IMR-90 (cell line): ENCODE measurements at regions not wholly inside any gene's neighbourhood (a gene's known extent, or its start where the extent isn't known, plus 50 kb on each side); places are given as distances from the start of the nearest gene placed in this dataset.

Source experiments
- ATAC-seq: fragments of 200-7000 bp; cut with Tn5 transposase; 2 replicates; pipeline ENCODE4 v1.9.1; 2020; ENCODE audit warnings: low read depth, mild to moderate bottlenecking, moderate library complexity
- BruUV-seq: library from RNA; stranded (reverse); fragments of 400-500 nt; replicated peaks from 2 replicates; lab custom pipeline; 2021; lab: Mats Ljungman, UMichigan
- CTCF ChIA-PET: fragments of 300-600 bp; formaldehyde crosslinking; extraction: SDS; loops from one replicate; lab custom pipeline; 2021; ENCODE audit warnings: antibody characterized with exemption; lab: Yijun Ruan, JAX
- POLR2A ChIA-PET: fragments of 300-600 bp; sonication (Branson Sonifier 250); formaldehyde crosslinking; loops from one replicate; lab custom pipeline; 2022; ENCODE audit warnings: antibody characterized with exemption; ENCODE audit not compliant: unreplicated experiment; lab: Charles Lee
- DNase-seq: peaks from one replicate; pipeline ENCODE4 v3.0.0; 2013
- H2AFZ ChIP-seq: replicated peaks from 2 replicates; pipeline ENCODE3; 2013; ENCODE audit warnings: low read length, mild to moderate bottlenecking; ENCODE audit not compliant: poor library complexity
- H2AK5ac ChIP-seq: 2 replicates; pipeline ENCODE4 v1.6.1; 2013; ENCODE audit warnings: low read depth, low read length, inconsistent platforms
- H2AK9ac ChIP-seq: replicated peaks from 2 replicates; pipeline ENCODE3; 2013; ENCODE audit warnings: mild to moderate bottlenecking, low read depth, low read length, moderate library complexity; ENCODE audit not compliant: poor library complexity
- H2BK120ac ChIP-seq: 2 replicates; pipeline ENCODE4 v1.6.1; 2013; ENCODE audit warnings: low read depth, low read length, inconsistent platforms
- H2BK15ac ChIP-seq: 3 replicates; pipeline ENCODE4 v1.6.1; 2013; ENCODE audit warnings: low read depth, low read length, inconsistent platforms
- H2BK20ac ChIP-seq: 2 replicates; pipeline ENCODE4 v1.6.1; 2013; ENCODE audit warnings: low read depth, mild to moderate bottlenecking, inconsistent platforms, low read length, moderate library complexity
- H2BK5ac ChIP-seq: 2 replicates; pipeline ENCODE4 v1.6.1; 2013; ENCODE audit warnings: mild to moderate bottlenecking, low read depth, low read length, inconsistent platforms; ENCODE audit not compliant: poor library complexity, severe bottlenecking
- H3K14ac ChIP-seq: replicated peaks from 2 replicates; pipeline ENCODE4 v1.6.1; 2013; ENCODE audit warnings: low read depth, low read length, inconsistent platforms
- H3K18ac ChIP-seq: 2 replicates; pipeline ENCODE4 v1.6.1; 2013; ENCODE audit warnings: low read depth, low read length, control low read depth
- H3K23ac ChIP-seq: 2 replicates; pipeline ENCODE4 v1.6.1; 2013; ENCODE audit warnings: low read depth, low read length, inconsistent platforms
- H3K27ac ChIP-seq: 2 replicates; pipeline ENCODE4 v1.5.1; 2013; ENCODE audit warnings: mild to moderate bottlenecking, control low read depth, low read length; ENCODE audit not compliant: insufficient read depth
- H3K27me3 ChIP-seq: 2 replicates; pipeline ENCODE4 v1.6.1; 2013; ENCODE audit warnings: low read length; ENCODE audit not compliant: control insufficient read depth, insufficient read depth
- H3K36me3 ChIP-seq: 2 replicates; pipeline ENCODE4 v1.6.1; 2013; ENCODE audit warnings: low read length, mixed read lengths; ENCODE audit not compliant: control insufficient read depth, insufficient read depth
- H3K4ac ChIP-seq: 2 replicates; pipeline ENCODE4 v1.6.1; 2013; ENCODE audit warnings: low read depth, low read length, inconsistent platforms
- H3K4me1 ChIP-seq: 2 replicates; pipeline ENCODE4 v1.6.1; 2013; ENCODE audit warnings: low read length, mixed read lengths; ENCODE audit not compliant: control insufficient read depth, insufficient read depth
- H3K4me2 ChIP-seq: 2 replicates; pipeline ENCODE4 v1.6.1; 2013; ENCODE audit warnings: low read depth, mild to moderate bottlenecking, control low read depth, low read length, moderate library complexity
- H3K4me3 ChIP-seq: 2 replicates; pipeline ENCODE4 v1.5.1; 2013; ENCODE audit warnings: low read depth, mild to moderate bottlenecking, control low read depth, low read length, moderate library complexity; ENCODE audit not compliant: insufficient read depth
- H3K56ac ChIP-seq: 2 replicates; pipeline ENCODE4 v1.6.1; 2013; ENCODE audit warnings: low read length, inconsistent platforms; ENCODE audit not compliant: insufficient read depth; ENCODE audit errors: extremely low read depth
- H3K79me1 ChIP-seq, 2 experiments: 2 replicates each; pipeline ENCODE4 v1.6.1; 2013; ENCODE audit warnings: low read length in 2 of 2, inconsistent platforms in 1 of 2, low read depth in 1 of 2
- H3K9ac ChIP-seq: 2 replicates; pipeline ENCODE4 v1.6.1; 2013; ENCODE audit warnings: low read depth, low read length, control low read depth
- H3K9me1 ChIP-seq: 2 replicates; pipeline ENCODE4 v1.6.1; 2013; ENCODE audit warnings: low read length, inconsistent platforms; ENCODE audit not compliant: insufficient read depth
- H3K9me3 ChIP-seq: 2 replicates; pipeline ENCODE4 v1.6.1; 2013; ENCODE audit warnings: low read length; ENCODE audit not compliant: control insufficient read depth, insufficient read depth
- H4K20me1 ChIP-seq: 2 replicates; pipeline ENCODE4 v1.6.1; 2013; ENCODE audit warnings: low read length, inconsistent platforms; ENCODE audit not compliant: insufficient read depth
- H4K5ac ChIP-seq: 2 replicates; pipeline ENCODE4 v1.6.1; 2013; ENCODE audit warnings: mild to moderate bottlenecking, low read depth, low read length, control low read depth
- H4K8ac ChIP-seq, 2 experiments: 2 replicates each; pipeline ENCODE4 v1.6.1; 2013; ENCODE audit warnings: low read depth in 2 of 2, low read length in 2 of 2, control low read depth in 1 of 2, inconsistent platforms in 1 of 2
- H4K91ac ChIP-seq: 2 replicates; pipeline ENCODE4 v1.6.1; 2013; ENCODE audit warnings: low read depth, low read length, inconsistent platforms; ENCODE audit not compliant: insufficient read depth
- CEBPB ChIP-seq: IDR thresholded peaks from 2 replicates; pipeline ENCODE4 v1.6.1; 2012; ENCODE audit warnings: low read depth, low read length, improper control_type of control experiment
- CHD1 ChIP-seq: IDR thresholded peaks from 2 replicates; pipeline ENCODE4 v1.6.1; 2012; ENCODE audit warnings: low read depth, low read length, improper control_type of control experiment
- CTCF ChIP-seq: conservative IDR thresholded peaks from 2 replicates; pipeline ENCODE4 v1.5.1; 2012; ENCODE audit warnings: mild to moderate bottlenecking, low read depth, low read length, improper control_type of control experiment
- FOS ChIP-seq: fragments of 150-350 bp; IDR thresholded peaks from 2 replicates; pipeline ENCODE4 v1.6.1; 2016; ENCODE audit warnings: low read depth, low read length
- MAFK ChIP-seq: IDR thresholded peaks from 2 replicates; pipeline ENCODE4 v1.6.1; 2012; ENCODE audit warnings: low read depth, low read length, improper control_type of control experiment
- MAZ ChIP-seq: IDR thresholded peaks from 2 replicates; pipeline ENCODE4 v1.6.1; 2012; ENCODE audit warnings: low read depth, mild to moderate bottlenecking, low read length, improper control_type of control experiment, moderate library complexity, borderline replicate concordance
- MXI1 ChIP-seq: IDR thresholded peaks from 2 replicates; pipeline ENCODE4 v1.6.1; 2012; ENCODE audit warnings: low read depth, mild to moderate bottlenecking, low read length, moderate library complexity, borderline replicate concordance
- NFE2L2 ChIP-seq: fragments of 150-350 bp; IDR thresholded peaks from 2 replicates; pipeline ENCODE4 v1.6.1; 2016; ENCODE audit warnings: low read depth, mild to moderate bottlenecking, low read length
- POLR2A ChIP-seq: IDR thresholded peaks from 2 replicates; pipeline ENCODE4 v1.6.1; 2012; ENCODE audit warnings: mild to moderate bottlenecking, low read depth, low read length
- RAD21 ChIP-seq: IDR thresholded peaks from 2 replicates; pipeline ENCODE4 v1.6.1; 2012; ENCODE audit warnings: low read length, improper control_type of control experiment
- RCOR1 ChIP-seq: IDR thresholded peaks from 2 replicates; pipeline ENCODE4 v1.6.1; 2012; ENCODE audit warnings: mild to moderate bottlenecking, low read length, improper control_type of control experiment; ENCODE audit not compliant: insufficient replicate concordance
- RFX5 ChIP-seq: IDR thresholded peaks from 2 replicates; pipeline ENCODE4 v1.8.0; 2012; ENCODE audit warnings: low read depth, mild to moderate bottlenecking, low read length, moderate library complexity
- SMC3 ChIP-seq: fragments of 150-350 bp; IDR thresholded peaks from 2 replicates; pipeline ENCODE4 v1.6.1; 2016; ENCODE audit warnings: low read depth, mild to moderate bottlenecking, antibody characterized with exemption, low read length, moderate library complexity
- WGBS, 2 experiments: methylation state at CpG; one replicate each; pipeline versions ENCODE4 v1.1.5 to v1.1.7; 2013; ENCODE audit warnings: missing lambda C conversion rate in 2 of 2; ENCODE audit not compliant: insufficient read length in 1 of 2; ENCODE audit errors: extremely low coverage in 2 of 2; 5-methylcytosine and 5-hydroxymethylcytosine counted together
- dilution Hi-C: fragments of 300-500 bp; cut with HindIII; formaldehyde crosslinking; loops from one replicate; pipeline ENCODE4 v1.14.3; 2018; ENCODE audit warnings: low sequenced_read_pairs; ENCODE audit not compliant: unreplicated experiment
- in situ Hi-C: fragments of 300-500 bp; cut with MboI; formaldehyde crosslinking; loops from 3 replicates; pipeline ENCODE4 v1.14.3; 2019; ENCODE audit warnings: low sequenced_read_pairs, inconsistent platforms, mixed read lengths
- intact Hi-C: fragments of 100-400 bp; cut with micrococcal nuclease; formaldehyde crosslinking; loops from 2 replicates; pipeline ENCODE4 v1.10.0; 2022
- TF ChIP-seq, protein P1 (sequence below): fragments of 150-350 bp; IDR thresholded peaks from 2 replicates; pipeline ENCODE4 v1.6.1; 2017; ENCODE audit warnings: mild to moderate bottlenecking, antibody characterized with exemption, low read length, low read depth

- Histone ChIP-seq H3K27ac (no peak overlapping the region), H2BK5ac (no peak overlapping the region), H4K8ac (no peak overlapping the region), H3K9ac (no peak overlapping the region), H3K4me3 (no peak overlapping the region), H4K5ac (no peak overlapping the region), H2AFZ (no peak overlapping the region), H3K9me3 (no peaks in the 10 kb centered on the region), H3K4me2 (no peak overlapping the region), H4K91ac (no peak overlapping the region), H2BK15ac (no peak overlapping the region), H3K23ac (no peak overlapping the region), H2AK9ac (no peak overlapping the region), H3K4ac (no peak overlapping the region), H3K18ac (no peak overlapping the region), H3K36me3 (no peaks in the 10 kb centered on the region), H4K20me1 (no peaks in the 10 kb centered on the region), H3K27me3 (peaks cover 4% of the 10 kb centered on the region), H3K14ac (no peak overlapping the region), H3K56ac (no peak overlapping the region), H2BK120ac (no peak overlapping the region), H2BK20ac (no peak overlapping the region), H3K79me1 (no peaks in the 10 kb centered on the region), H3K9me1 (no peaks in the 10 kb centered on the region), H2AK5ac (no peak overlapping the region), H3K4me1 (no peaks in the 10 kb centered on the region)
- in situ Hi-C loops (no loop called here), intact Hi-C loops (no loop called here), dilution Hi-C loops (no loop called here)
- ATAC-seq (no peak), DNase-seq (no peak)
- TF ChIP-seq FOS, result no peak
- TF ChIP-seq MXI1, result no peak
- no peak for TF ChIP-seq RFX5
- TF ChIP-seq NFE2L2, result no peak
- TF ChIP-seq POLR2A, result no peak
- no peak for TF ChIP-seq CHD1
- no peak for TF ChIP-seq SMC3
- no peak for TF ChIP-seq CEBPB
- no peak for TF ChIP-seq RCOR1
- TF ChIP-seq CTCF, result no peak
- TF ChIP-seq, protein P1, sequence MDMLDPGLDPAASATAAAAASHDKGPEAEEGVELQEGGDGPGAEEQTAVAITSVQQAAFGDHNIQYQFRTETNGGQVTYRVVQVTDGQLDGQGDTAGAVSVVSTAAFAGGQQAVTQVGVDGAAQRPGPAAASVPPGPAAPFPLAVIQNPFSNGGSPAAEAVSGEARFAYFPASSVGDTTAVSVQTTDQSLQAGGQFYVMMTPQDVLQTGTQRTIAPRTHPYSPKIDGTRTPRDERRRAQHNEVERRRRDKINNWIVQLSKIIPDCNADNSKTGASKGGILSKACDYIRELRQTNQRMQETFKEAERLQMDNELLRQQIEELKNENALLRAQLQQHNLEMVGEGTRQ, result no peak
- no peak for TF ChIP-seq MAFK
- TF ChIP-seq RAD21, result no peak
- TF ChIP-seq MAZ, result no peak
- no CpG with 5 or more reads among the region's 1 CpG for whole genome bisulfite sequencing, 2 experiments
- ChIA-PET POLR2A (no interaction called here), CTCF (no interaction called here)
- BruUV-seq, result no TSS peak
These were observed 134.1 kb upstream of the MAMLD1 start for GRCh38 chrX:150229030-150229429.
